ENCODE measurements at regions not wholly inside any gene's neighbourhood (a gene's known extent, or its start where the extent isn't known, plus 50 kb on each side); places are given as distances from the start of the nearest gene placed in this dataset.

DNA sequence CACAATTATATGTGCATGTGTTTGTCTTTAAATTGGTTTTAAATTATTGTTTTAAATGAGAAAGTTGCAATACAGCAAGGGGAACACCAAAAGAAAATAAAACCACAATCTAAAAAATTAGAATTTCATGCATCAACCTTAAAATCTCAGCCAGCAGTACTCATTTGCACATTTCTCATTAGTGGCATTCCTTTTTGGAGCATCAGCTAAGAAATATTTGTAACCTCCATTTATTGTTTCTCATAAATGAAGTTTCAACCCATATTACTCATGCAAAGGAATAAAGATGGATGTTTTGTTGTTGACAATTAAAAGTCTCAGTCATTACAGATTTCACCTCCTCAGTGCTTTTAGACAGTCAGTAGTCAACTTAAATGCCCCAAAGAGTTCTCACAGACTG is 160.1 kb downstream of the TBX15 start:
- TF ChIP-seq, protein P1, sequence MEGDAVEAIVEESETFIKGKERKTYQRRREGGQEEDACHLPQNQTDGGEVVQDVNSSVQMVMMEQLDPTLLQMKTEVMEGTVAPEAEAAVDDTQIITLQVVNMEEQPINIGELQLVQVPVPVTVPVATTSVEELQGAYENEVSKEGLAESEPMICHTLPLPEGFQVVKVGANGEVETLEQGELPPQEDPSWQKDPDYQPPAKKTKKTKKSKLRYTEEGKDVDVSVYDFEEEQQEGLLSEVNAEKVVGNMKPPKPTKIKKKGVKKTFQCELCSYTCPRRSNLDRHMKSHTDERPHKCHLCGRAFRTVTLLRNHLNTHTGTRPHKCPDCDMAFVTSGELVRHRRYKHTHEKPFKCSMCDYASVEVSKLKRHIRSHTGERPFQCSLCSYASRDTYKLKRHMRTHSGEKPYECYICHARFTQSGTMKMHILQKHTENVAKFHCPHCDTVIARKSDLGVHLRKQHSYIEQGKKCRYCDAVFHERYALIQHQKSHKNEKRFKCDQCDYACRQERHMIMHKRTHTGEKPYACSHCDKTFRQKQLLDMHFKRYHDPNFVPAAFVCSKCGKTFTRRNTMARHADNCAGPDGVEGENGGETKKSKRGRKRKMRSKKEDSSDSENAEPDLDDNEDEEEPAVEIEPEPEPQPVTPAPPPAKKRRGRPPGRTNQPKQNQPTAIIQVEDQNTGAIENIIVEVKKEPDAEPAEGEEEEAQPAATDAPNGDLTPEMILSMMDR (IDR thresholded peaks at IDR 0.05; ENCODE audit: insufficient read depth, low read depth, low read length, missing control alignments): no peak
- no peak overlapping the region for H3K4me3 ChIP-seq (ENCODE audit: low read length)

DNA sequence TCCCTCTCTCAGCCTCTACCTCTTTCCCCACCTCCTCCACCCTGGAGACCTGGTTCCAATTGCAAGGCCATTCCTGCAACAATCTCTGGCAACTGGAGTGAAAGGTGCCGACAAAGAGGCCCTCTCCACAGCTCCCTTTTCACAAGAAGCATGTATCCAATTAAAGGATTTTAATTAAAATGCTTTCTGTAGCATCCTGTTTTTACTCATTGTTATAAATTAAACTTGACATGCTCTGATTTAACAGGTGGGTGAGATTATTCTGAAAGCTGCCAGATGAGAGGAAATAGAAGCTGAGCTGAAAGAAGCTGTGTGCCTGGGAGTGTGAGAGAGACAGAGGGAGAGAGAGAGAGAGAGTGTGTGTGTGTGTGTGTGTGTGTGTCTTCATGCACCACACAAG is 160.5 kb downstream of the TBX15 start:
- TF ChIP-seq, protein P1 (IDR thresholded peaks at IDR 0.05; ENCODE audit: insufficient read depth, low read depth, low read length, missing control alignments): no peak
- no peak overlapping the region for H3K4me3 ChIP-seq (ENCODE audit: low read length)
- no peak for DNase-seq (ENCODE audit: low read depth)

More for the DNA sequence above, 160.1 kb downstream of the TBX15 start:
- DNase-seq (ENCODE audit: low read depth): no peak

GRCh38 chr1:118827207-118827606 is 160.9 kb downstream of the TBX15 start:
- DNase-seq (ENCODE audit: low read depth): no peak
- TF ChIP-seq, protein P1 (IDR thresholded peaks at IDR 0.05; ENCODE audit: insufficient read depth, low read depth, low read length, missing control alignments): no peak
- no peak overlapping the region for H3K4me3 ChIP-seq (ENCODE audit: low read length)

DNA sequence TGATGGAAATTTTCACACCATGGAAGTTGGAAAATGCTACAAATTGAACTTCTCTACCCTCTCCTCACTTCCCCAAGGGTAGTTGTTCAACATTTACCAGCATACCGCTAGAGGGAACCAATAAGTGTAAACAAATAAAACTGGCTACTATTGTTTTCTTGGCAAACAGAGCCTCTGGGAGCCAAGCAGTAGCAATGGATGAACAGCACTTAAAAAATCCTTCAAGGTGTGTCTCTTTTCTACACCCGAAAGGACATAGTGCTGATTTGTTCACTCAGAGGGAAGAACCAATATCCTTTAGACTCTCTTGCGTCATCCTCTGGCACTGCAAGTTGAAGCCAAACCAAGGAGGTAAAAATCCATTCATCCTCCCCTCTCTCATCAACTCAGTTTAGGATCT is 161.5 kb downstream of the TBX15 start:
- peak; percentile 46 for DNase-seq (ENCODE audit: low read depth)
- TF ChIP-seq, protein P1 (IDR thresholded peaks at IDR 0.05; ENCODE audit: insufficient read depth, low read depth, low read length, missing control alignments): peak; percentile 15

DNA sequence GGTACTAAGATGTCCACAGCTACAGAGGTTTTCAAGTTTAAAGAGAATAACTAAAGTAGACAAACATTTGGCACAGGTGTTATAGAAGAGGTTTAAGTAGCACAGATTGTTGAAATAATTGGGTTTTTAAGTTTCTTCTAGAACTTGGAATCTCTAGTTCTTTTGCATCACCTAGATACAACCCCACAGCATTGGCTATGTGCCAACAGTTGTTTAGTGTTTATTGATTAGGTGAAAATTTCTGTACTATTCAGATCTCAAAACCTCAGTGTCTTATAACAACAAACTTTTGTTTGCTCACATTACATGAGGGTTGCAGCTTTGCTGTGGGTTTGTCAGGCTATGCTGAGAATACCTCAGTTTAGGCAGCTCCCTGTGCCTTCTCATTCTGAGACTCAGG is 162.5 kb downstream of the TBX15 start:
- DNase-seq (ENCODE audit: low read depth): no peak
- no peak overlapping the region for H3K4me3 ChIP-seq (ENCODE audit: low read length)
- TF ChIP-seq, protein P1 (IDR thresholded peaks at IDR 0.05; ENCODE audit: insufficient read depth, low read depth, low read length, missing control alignments): no peak

More for the DNA sequence above, 161.5 kb downstream of the TBX15 start:
- no peak overlapping the region for H3K4me3 ChIP-seq (ENCODE audit: low read length)

GRCh38 chr1:118821801-118822200 is 166.3 kb downstream of the TBX15 start:
- no peak for DNase-seq (ENCODE audit: low read depth)
- H3K4me3 ChIP-seq (ENCODE audit: low read length): no peak overlapping the region
- TF ChIP-seq, protein P1 (IDR thresholded peaks at IDR 0.05; ENCODE audit: insufficient read depth, low read depth, low read length, missing control alignments): no peak

DNA sequence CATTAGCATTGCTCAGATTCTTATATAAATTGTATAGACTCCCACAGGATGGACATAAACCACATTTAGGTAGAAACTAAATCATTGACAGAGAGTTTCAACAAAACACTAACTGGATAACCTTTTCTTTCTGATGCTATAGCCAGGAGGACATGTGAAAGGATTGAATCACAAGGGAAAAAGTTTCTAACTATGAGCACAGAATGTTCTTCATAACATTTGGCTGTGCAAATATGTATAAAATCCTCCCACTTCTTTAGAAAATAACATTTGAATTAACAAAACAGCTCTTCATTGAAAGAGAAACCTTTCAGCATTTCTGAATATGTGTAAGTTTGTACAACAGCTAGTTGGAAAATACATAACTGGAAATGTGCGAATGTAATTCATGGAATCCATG is 167.3 kb downstream of the TBX15 start:
- no peak overlapping the region for H3K4me3 ChIP-seq (ENCODE audit: low read length)
- TF ChIP-seq, protein P1 (IDR thresholded peaks at IDR 0.05; ENCODE audit: insufficient read depth, low read depth, low read length, missing control alignments): no peak
- no peak for DNase-seq (ENCODE audit: low read depth)
